Sciatic nerve (tissue), 2 donors: ENCODE measurements at regions not wholly inside any gene's neighbourhood (a gene's known extent, or its start where the extent isn't known, plus 50 kb on each side); places are given as distances from the start of the nearest gene placed in this dataset.

Experiments used
- ATAC-seq: fragments of 200-7000 bp; cut with Tn5 transposase; one replicate; pipeline ENCODE4 v1.9.1; 2020; ENCODE audit warnings: mild to moderate bottlenecking, moderate library complexity
- DNase-seq: peaks from one replicate; pipeline ENCODE4 v3.0.0-alpha.2; 2020; ENCODE audit warnings: low spot score
- intact Hi-C: fragments of 100-400 bp; cut with DNase I; formaldehyde crosslinking; loops from one replicate; pipeline ENCODE4 v1.14.2; 2022
- donor health status: DM: no; HTN: no; CAD: no.
- donor health status: DM: no; HTN: no; CAD: no.

DNA sequence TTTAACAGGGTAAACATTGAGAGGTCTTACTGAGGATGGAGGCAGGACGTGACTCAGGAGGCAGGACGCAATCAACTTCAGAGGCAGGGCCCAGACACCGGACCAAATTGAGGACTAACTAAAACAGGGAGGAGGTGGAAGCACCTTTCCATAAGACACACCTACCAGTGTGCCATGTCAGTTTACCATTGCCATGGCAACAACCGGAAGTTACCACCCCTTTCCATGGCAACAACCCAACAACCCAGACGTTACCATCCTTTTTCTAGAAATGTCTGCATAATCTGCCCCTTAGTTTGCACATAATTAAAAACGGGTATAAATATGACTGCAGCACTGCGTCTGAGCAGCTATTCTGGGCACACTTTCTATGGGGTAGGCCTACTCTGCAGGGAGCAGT lies 53.5 kb upstream of the SOX21 start:
- DNase-seq (no peak), ATAC-seq (no peak)
- intact Hi-C loops = no loop called here

DNA sequence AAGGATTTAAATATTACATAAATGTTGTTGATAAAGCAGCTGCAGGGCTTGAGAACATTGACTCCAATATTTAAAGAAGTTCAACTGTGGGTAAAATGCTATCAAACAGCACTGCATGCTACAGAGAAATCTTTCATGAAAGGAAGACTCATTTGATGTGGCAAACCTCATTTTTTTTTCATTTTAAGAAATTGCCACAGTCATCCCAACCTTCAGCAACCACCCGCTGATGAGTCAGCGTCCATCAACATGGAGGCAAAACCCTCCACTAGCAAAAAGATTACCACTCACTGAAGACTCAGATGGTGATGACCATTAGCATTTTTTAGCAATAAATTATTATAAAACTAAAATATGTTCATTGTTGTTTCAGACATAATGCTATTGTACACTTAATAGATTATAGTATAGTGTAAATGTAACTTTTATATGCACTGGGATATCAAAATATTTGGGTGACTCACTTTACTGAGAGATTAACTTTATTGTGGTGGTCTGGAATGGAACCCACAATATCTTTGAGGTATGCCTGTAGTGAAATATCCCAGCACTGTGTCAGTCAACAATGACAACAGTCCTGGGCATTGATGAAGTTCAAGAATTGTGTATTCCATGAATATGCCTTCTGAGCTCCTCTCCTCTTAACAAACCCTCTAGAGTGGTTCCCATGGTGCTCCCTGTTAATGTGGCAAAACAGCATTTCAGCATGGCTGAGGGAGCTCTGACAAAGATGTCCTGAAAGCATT lies 52.4 kb upstream of the SOX21 start:
- DNase-seq (no peak), ATAC-seq (no peak)
- intact Hi-C loops = no loop called here
